Endothelial cell of umbilical vein (primary cell): ENCODE measurements at regions not wholly inside any gene's neighbourhood (a gene's known extent, or its start where the extent isn't known, plus 50 kb on each side); places are given as distances from the start of the nearest gene placed in this dataset.

ENCODE experiments used
- BruUV-seq: library from RNA; stranded (reverse); fragments of 400-500 nt; replicated peaks from 2 replicates; lab custom pipeline; 2021; lab: Mats Ljungman, UMichigan
- CTCF ChIA-PET: fragments of 300-600, 350-600 bp; sonication (Branson Sonifier 250); formaldehyde crosslinking; loops from one replicate; lab custom pipeline; 2021; ENCODE audit warnings: antibody characterized with exemption, inconsistent platforms; lab: Charles Lee
- POLR2A ChIA-PET: fragments of 300-600, 350-600 bp; sonication (Branson Sonifier 250); formaldehyde crosslinking; loops from one replicate; lab custom pipeline; 2021; ENCODE audit warnings: antibody characterized with exemption, inconsistent platforms; lab: Charles Lee
- DNase-seq: peaks from one replicate; pipeline ENCODE4 v3.0.0-alpha.2; 2011; ENCODE audit warnings: low read depth, low spot score
- FAIRE-seq: peaks from 2 replicates; lab custom pipeline; 2011; peaks lifted over from hg19 to GRCh38; lab: Jason Lieb, UNC
- H2AFZ ChIP-seq: 2 replicates; pipeline ENCODE4 v1.6.0; 2012; ENCODE audit warnings: low read depth, low read length, control low read depth, inconsistent platforms
- H3K27ac ChIP-seq: 2 replicates; pipeline ENCODE4 v1.5.1; 2011; ENCODE audit warnings: low read depth, mild to moderate bottlenecking, control low read depth, low read length, moderate library complexity; ENCODE audit not compliant: insufficient read depth
- H3K27me3 ChIP-seq, 2 experiments: 2 replicates each; pipeline versions ENCODE4 v1.6.0 to v1.6.1; 2011; ENCODE audit warnings: low read length in 2 of 2, mixed read lengths in 1 of 2; ENCODE audit not compliant: control insufficient read depth in 2 of 2, insufficient read depth in 2 of 2
- H3K36me3 ChIP-seq, 2 experiments: 2 replicates in 1 of 2; 3 replicates in 1 of 2; pipeline ENCODE4 v1.5.1; 2011; ENCODE audit warnings: low read length in 2 of 2, mild to moderate bottlenecking in 1 of 2, moderate library complexity in 1 of 2; ENCODE audit not compliant: control insufficient read depth in 2 of 2, insufficient read depth in 2 of 2; ENCODE audit errors: extremely low read depth in 1 of 2
- H3K4me1 ChIP-seq: 3 replicates; pipeline ENCODE4 v1.5.1; 2011; ENCODE audit warnings: mild to moderate bottlenecking, low read length; ENCODE audit not compliant: control insufficient read depth, insufficient read depth; ENCODE audit errors: extremely low read depth
- H3K4me2 ChIP-seq: 2 replicates; pipeline ENCODE4 v1.6.1; 2011; ENCODE audit warnings: low read length, control low read depth, mixed read lengths; ENCODE audit not compliant: insufficient read depth
- H3K4me3 ChIP-seq, 3 experiments: fragments of 200-600 bp in 1 of 3; sonication (generic), shearing (Covaris generic) in 1 of 3; replicated peaks in 1 of 3; 2 replicates each; pipeline ENCODE4 v1.5.1; 2011 to 2016; ENCODE audit warnings: control low read depth in 3 of 3, low read length in 3 of 3, mild to moderate bottlenecking in 2 of 3, inconsistent platforms in 1 of 3, low read depth in 1 of 3, moderate library complexity in 1 of 3; ENCODE audit not compliant: insufficient read depth in 1 of 3
- H3K79me2 ChIP-seq: 2 replicates; pipeline ENCODE4 v1.6.0; 2012; ENCODE audit warnings: low read length, inconsistent platforms; ENCODE audit not compliant: control insufficient read depth, insufficient read depth
- H3K9ac ChIP-seq: replicated peaks from 2 replicates; pipeline ENCODE3; 2011; ENCODE audit warnings: low read length, control low read depth; ENCODE audit not compliant: insufficient read depth; ENCODE audit errors: extremely low read depth
- H3K9me1 ChIP-seq: replicated peaks from 3 replicates; pipeline ENCODE4 v1.6.0; 2011; ENCODE audit warnings: mild to moderate bottlenecking, low read length; ENCODE audit not compliant: control insufficient read depth, insufficient read depth; ENCODE audit errors: extremely low read depth
- H3K9me3 ChIP-seq: replicated peaks from 2 replicates; pipeline ENCODE4 v1.5.1; 2012; ENCODE audit warnings: low read length, inconsistent platforms; ENCODE audit not compliant: control insufficient read depth, insufficient read depth
- H4K20me1 ChIP-seq: replicated peaks from 2 replicates; pipeline ENCODE3; 2011; ENCODE audit warnings: mild to moderate bottlenecking, low read length; ENCODE audit not compliant: control insufficient read depth, insufficient read depth; ENCODE audit errors: extremely low read depth
- EZH2 ChIP-seq: IDR thresholded peaks from 2 replicates; pipeline ENCODE4 v1.6.1; 2012; ENCODE audit warnings: borderline replicate concordance, low read depth, mild to moderate bottlenecking, moderate library complexity, low read length, inconsistent platforms; ENCODE audit not compliant: severe bottlenecking
- FOS ChIP-seq: IDR thresholded peaks from 2 replicates; pipeline ENCODE4 v1.6.1; 2011; ENCODE audit warnings: mild to moderate bottlenecking, low read length, moderate library complexity, borderline replicate concordance; ENCODE audit not compliant: insufficient read depth
- GATA2 ChIP-seq: IDR thresholded peaks from 2 replicates; pipeline ENCODE4 v1.7.0; 2011; ENCODE audit warnings: low read depth, mild to moderate bottlenecking, moderate library complexity, mixed read lengths, low read length; ENCODE audit not compliant: insufficient read length, insufficient read depth
- JUN ChIP-seq: IDR thresholded peaks from 2 replicates; pipeline ENCODE4 v1.6.1; 2011; ENCODE audit warnings: borderline replicate concordance, low read depth; ENCODE audit not compliant: insufficient read length, insufficient read depth
- MYC ChIP-seq: IDR thresholded peaks from one replicate; pipeline ENCODE4 v1.6.1; 2011; ENCODE audit warnings: mild to moderate bottlenecking, low read depth, low read length
- POLR2A ChIP-seq: IDR thresholded peaks from 2 replicates; pipeline ENCODE4 v1.6.1; 2012; ENCODE audit warnings: low read depth, mild to moderate bottlenecking, control low read depth, low read length
- POLR2AphosphoS5 ChIP-seq: IDR thresholded peaks from 2 replicates; pipeline ENCODE4 v1.6.1; 2012; ENCODE audit warnings: low read depth, mild to moderate bottlenecking, control low read depth, low read length, moderate library complexity; ENCODE audit not compliant: insufficient read depth
- dilution Hi-C: fragments of 300-500 bp; cut with MboI; formaldehyde crosslinking; loops from one replicate; pipeline ENCODE4 v1.15.0; 2019; ENCODE audit warnings: low sequenced_read_pairs; ENCODE audit not compliant: extremely low pct_ligation_motif_present
- intact Hi-C: fragments of 100-400 bp; cut with micrococcal nuclease; formaldehyde crosslinking; loops from one replicate; pipeline ENCODE4 v1.10.0; 2022
- TF ChIP-seq, protein P1 (sequence below): IDR thresholded peaks from 2 replicates; pipeline ENCODE4 v1.6.1; 2011; ENCODE audit not compliant: insufficient read depth, insufficient read length
- TF ChIP-seq, protein P2 (sequence below), 2 donors: IDR thresholded peaks; 1 replicate in 1 of 2; 2 replicates in 1 of 2; pipeline ENCODE4 v1.5.1; 2011; ENCODE audit warnings: low read length in 2 of 2, mild to moderate bottlenecking in 2 of 2, moderate library complexity in 2 of 2, control low read depth in 1 of 2, inconsistent platforms in 1 of 2, low read depth in 1 of 2; ENCODE audit not compliant: insufficient read depth in 1 of 2; ENCODE audit errors: extremely low read depth in 1 of 2

DNA sequence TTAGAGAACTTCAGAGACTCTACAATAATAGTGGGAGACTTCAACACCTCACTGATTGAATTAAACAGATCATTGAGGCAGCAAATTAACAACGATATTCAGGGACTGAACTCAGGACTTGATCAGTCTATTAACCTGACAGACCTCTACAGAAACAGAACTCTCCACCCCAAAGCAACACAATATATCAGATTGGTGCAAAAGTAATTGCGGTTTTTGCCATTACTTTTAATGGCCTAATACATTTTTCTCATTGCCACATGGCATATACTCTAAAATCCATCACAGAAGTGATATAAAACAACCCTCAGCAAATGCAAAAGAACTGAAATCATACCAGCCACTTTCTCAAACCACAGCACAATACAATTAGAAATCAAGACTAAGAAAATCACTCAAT lies 298.1 kb upstream of the SGO1 start:
- no peak for FAIRE-seq

More for the DNA sequence above, 298.1 kb upstream of the SGO1 start:
- no peak for DNase-seq
- POLR2A ChIA-PET: no interaction called here
- CTCF ChIA-PET: no interaction called here
- dilution Hi-C loops (no loop called here), intact Hi-C loops (no loop called here)
- no peaks in the 10 kb centered on the region for H3K27me3 ChIP-seq
- no TSS peak for BruUV-seq
- TF ChIP-seq MYC (no peak), FOS (no peak), POLR2A (no peak), GATA2 (no peak), JUN (no peak), POLR2AphosphoS5 (no peak), EZH2 (no peak)
- TF ChIP-seq, protein P1, sequence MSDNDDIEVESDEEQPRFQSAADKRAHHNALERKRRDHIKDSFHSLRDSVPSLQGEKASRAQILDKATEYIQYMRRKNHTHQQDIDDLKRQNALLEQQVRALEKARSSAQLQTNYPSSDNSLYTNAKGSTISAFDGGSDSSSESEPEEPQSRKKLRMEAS: no peak
- TF ChIP-seq, protein P2, sequence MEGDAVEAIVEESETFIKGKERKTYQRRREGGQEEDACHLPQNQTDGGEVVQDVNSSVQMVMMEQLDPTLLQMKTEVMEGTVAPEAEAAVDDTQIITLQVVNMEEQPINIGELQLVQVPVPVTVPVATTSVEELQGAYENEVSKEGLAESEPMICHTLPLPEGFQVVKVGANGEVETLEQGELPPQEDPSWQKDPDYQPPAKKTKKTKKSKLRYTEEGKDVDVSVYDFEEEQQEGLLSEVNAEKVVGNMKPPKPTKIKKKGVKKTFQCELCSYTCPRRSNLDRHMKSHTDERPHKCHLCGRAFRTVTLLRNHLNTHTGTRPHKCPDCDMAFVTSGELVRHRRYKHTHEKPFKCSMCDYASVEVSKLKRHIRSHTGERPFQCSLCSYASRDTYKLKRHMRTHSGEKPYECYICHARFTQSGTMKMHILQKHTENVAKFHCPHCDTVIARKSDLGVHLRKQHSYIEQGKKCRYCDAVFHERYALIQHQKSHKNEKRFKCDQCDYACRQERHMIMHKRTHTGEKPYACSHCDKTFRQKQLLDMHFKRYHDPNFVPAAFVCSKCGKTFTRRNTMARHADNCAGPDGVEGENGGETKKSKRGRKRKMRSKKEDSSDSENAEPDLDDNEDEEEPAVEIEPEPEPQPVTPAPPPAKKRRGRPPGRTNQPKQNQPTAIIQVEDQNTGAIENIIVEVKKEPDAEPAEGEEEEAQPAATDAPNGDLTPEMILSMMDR (IDR thresholded peaks at IDR 0.05; ENCODE audit: extremely low read depth in 1 of 2, insufficient read depth in 1 of 2, low read depth in 1 of 2, low read length in 2 of 2): no peak
- no peak overlapping the region for H2AFZ ChIP-seq
- H3K36me3 ChIP-seq: no peaks in the 10 kb centered on the region
- no peak overlapping the region for H3K4me3 ChIP-seq
- peaks cover 4% of the 10 kb centered on the region for H3K9me3 ChIP-seq
- H3K4me1 ChIP-seq: peaks cover 30% of the 10 kb centered on the region
- H4K20me1 ChIP-seq: no peaks in the 10 kb centered on the region
- no peaks in the 10 kb centered on the region for H3K9me1 ChIP-seq
- no peaks in the 10 kb centered on the region for H3K79me2 ChIP-seq
- no peak overlapping the region for H3K27ac ChIP-seq
- no peak overlapping the region for H3K4me2 ChIP-seq
- no peak overlapping the region for H3K9ac ChIP-seq
